HT-29 (cell line): ENCODE measurements at regions not wholly inside any gene's neighbourhood (a gene's known extent, or its start where the extent isn't known, plus 50 kb on each side); places are given as distances from the start of the nearest gene placed in this dataset.

Experiments
- DNase-seq: peaks from one replicate; pipeline ENCODE4 v3.0.0-alpha.2; 2015; ENCODE audit warnings: low spot score

- no peak for DNase-seq
Observed at GRCh38 chr11:130612291-130612851, 163.9 kb downstream of the ADAMTS15 start.

- DNase-seq: no peak
Observed at GRCh38 chr11:130613396-130613795, 165.0 kb downstream of the ADAMTS15 start.

GRCh38 chr11:130614591-130614990 lies 166.1 kb downstream of the ADAMTS15 start:
- no peak for DNase-seq

- DNase-seq: no peak
Observed at GRCh38 chr11:130615561-130615960, 167.1 kb downstream of the ADAMTS15 start.

GRCh38 chr11:130616573-130616972 lies 168.1 kb downstream of the ADAMTS15 start:
- no peak for DNase-seq

GRCh38 chr11:130617001-130617400 lies 168.6 kb downstream of the ADAMTS15 start:
- DNase-seq: no peak

GRCh38 chr11:130620548-130620947 lies 172.1 kb downstream of the ADAMTS15 start:
- no peak for DNase-seq

GRCh38 chr11:130622141-130622542 lies 173.7 kb downstream of the ADAMTS15 start:
- DNase-seq: no peak

GRCh38 chr11:130623670-130624668 lies 175.5 kb downstream of the ADAMTS15 start:
- DNase-seq: no peak

GRCh38 chr11:130624971-130625544 lies 176.6 kb downstream of the ADAMTS15 start:
- no peak for DNase-seq

- DNase-seq: no peak
Observed at GRCh38 chr11:130625578-130626306, 177.3 kb downstream of the ADAMTS15 start.

- DNase-seq: peak; percentile 25
Observed at GRCh38 chr11:130629039-130629438, 180.6 kb downstream of the ADAMTS15 start.

GRCh38 chr11:130631119-130631518 lies 182.7 kb downstream of the ADAMTS15 start:
- no peak for DNase-seq

GRCh38 chr11:130633466-130633865 lies 185.0 kb downstream of the ADAMTS15 start:
- DNase-seq: no peak

- no peak for DNase-seq
Observed at GRCh38 chr11:130634186-130634585, 185.7 kb downstream of the ADAMTS15 start.

GRCh38 chr11:130634961-130635473 lies 186.6 kb downstream of the ADAMTS15 start:
- DNase-seq: no peak

- no peak for DNase-seq
Observed at GRCh38 chr11:130635937-130636630, 187.6 kb downstream of the ADAMTS15 start.

GRCh38 chr11:130636722-130637464 lies 188.4 kb downstream of the ADAMTS15 start:
- peak; percentile 69 for DNase-seq

- DNase-seq: no peak
Observed at GRCh38 chr11:130637566-130637965, 189.1 kb downstream of the ADAMTS15 start.

- DNase-seq: no peak
Observed at GRCh38 chr11:130638033-130638432, 189.6 kb downstream of the ADAMTS15 start.
